CD4-positive, alpha-beta T cell (primary cell): ENCODE measurements at regions not wholly inside any gene's neighbourhood (a gene's known extent, or its start where the extent isn't known, plus 50 kb on each side); places are given as distances from the start of the nearest gene placed in this dataset.
"Not testable (repeated sequence)": the region's sequence is repeated elsewhere in the genome, so short reads cannot be mapped to it uniquely, and the experiment has no call there.

ENCODE experiments used
- ATAC-seq: fragments of 200-7000 bp; cut with Tn5 transposase; one replicate; pipeline ENCODE4 v1.10.0; 2022; ENCODE audit warnings: mild to moderate bottlenecking; ENCODE audit not compliant: poor library complexity
- CTCF ChIA-PET: fragments of 350-600 bp; sonication (Branson Sonifier 250); formaldehyde crosslinking; loops from one replicate; lab custom pipeline; 2021; ENCODE audit warnings: antibody characterized with exemption, inconsistent platforms; lab: Charles Lee
- POLR2A ChIA-PET: fragments of 350-600 bp; sonication (Branson Sonifier 250); formaldehyde crosslinking; loops from one replicate; lab custom pipeline; 2021; ENCODE audit warnings: antibody characterized with exemption, inconsistent platforms; lab: Charles Lee
- DNase-seq, 14 experiments: peaks; one replicate each; pipeline ENCODE4 v3.0.0-alpha.2; 2013 to 2020; ENCODE audit warnings: mixed read lengths in 2 of 14
- H3K27ac ChIP-seq, 2 donors: one replicate each; pipeline versions ENCODE4 v1.5.1 to v1.7.0; 2013; ENCODE audit warnings: low read length in 2 of 2, low read depth in 1 of 2, mild to moderate bottlenecking in 1 of 2
- H3K27me3 ChIP-seq, 2 experiments: 1 replicate in 1 of 2; 2 replicates in 1 of 2; pipeline versions ENCODE4 v1.6.1 to v1.7.0; 2013; ENCODE audit warnings: low read length in 2 of 2, control low read depth in 1 of 2, mild to moderate bottlenecking in 1 of 2, moderate library complexity in 1 of 2; ENCODE audit not compliant: insufficient read depth in 2 of 2, control insufficient read depth in 1 of 2
- H3K36me3 ChIP-seq: one replicate; pipeline ENCODE4 v1.6.1; 2013; ENCODE audit warnings: low read length, control low read depth; ENCODE audit not compliant: insufficient read depth
- H3K4me1 ChIP-seq: one replicate; pipeline ENCODE4 v1.6.1; 2013; ENCODE audit warnings: low read length, control low read depth; ENCODE audit not compliant: insufficient read depth
- H3K4me3 ChIP-seq: one replicate; pipeline ENCODE4 v1.5.1; 2013; ENCODE audit warnings: mild to moderate bottlenecking, low read length, moderate library complexity
- H3K9me3 ChIP-seq, 2 experiments: 1 replicate in 1 of 2; 2 replicates in 1 of 2; pipeline versions ENCODE4 v1.6.1 to v1.7.0; 2013; ENCODE audit warnings: low read length in 2 of 2, mild to moderate bottlenecking in 2 of 2, control low read depth in 1 of 2, moderate library complexity in 1 of 2; ENCODE audit not compliant: control insufficient read depth in 1 of 2, insufficient read depth in 1 of 2
- H3K27ac Mint-ChIP-seq: one replicate; pipeline ENCODE4 v1.8.0; 2020; ENCODE audit warnings: mixed read lengths
- H3K27me3 Mint-ChIP-seq: one replicate; pipeline ENCODE4 v1.8.0; 2021; ENCODE audit warnings: mixed read lengths
- H3K36me3 Mint-ChIP-seq: one replicate; pipeline ENCODE4 v1.8.0; 2021; ENCODE audit warnings: low read depth, mixed read lengths
- H3K4me1 Mint-ChIP-seq: one replicate; pipeline ENCODE4 v1.8.0; 2021; ENCODE audit warnings: low read depth, mixed read lengths
- H3K4me3 Mint-ChIP-seq: one replicate; pipeline ENCODE4 v1.8.0; 2020; ENCODE audit warnings: mild to moderate bottlenecking, mixed read lengths
- H3K9me3 Mint-ChIP-seq: one replicate; pipeline ENCODE4 v1.8.0; 2020; ENCODE audit warnings: mixed read lengths
- intact Hi-C, 2 experiments: fragments of 100-400 bp; cut with DNase I in 1 of 2; cut with micrococcal nuclease in 1 of 2; formaldehyde crosslinking; loops; one replicate each; pipeline versions ENCODE4 v1.15.1 to v1.9.0; 2023 to 2025; cut with DNase I, micrococcal nuclease
- TF ChIP-seq, protein P1 (sequence below): fragments of 200-600 bp; IDR thresholded peaks from one replicate; pipeline ENCODE4 v1.8.0; 2022; ENCODE audit warnings: antibody characterized with exemption, mild to moderate bottlenecking

DNA sequence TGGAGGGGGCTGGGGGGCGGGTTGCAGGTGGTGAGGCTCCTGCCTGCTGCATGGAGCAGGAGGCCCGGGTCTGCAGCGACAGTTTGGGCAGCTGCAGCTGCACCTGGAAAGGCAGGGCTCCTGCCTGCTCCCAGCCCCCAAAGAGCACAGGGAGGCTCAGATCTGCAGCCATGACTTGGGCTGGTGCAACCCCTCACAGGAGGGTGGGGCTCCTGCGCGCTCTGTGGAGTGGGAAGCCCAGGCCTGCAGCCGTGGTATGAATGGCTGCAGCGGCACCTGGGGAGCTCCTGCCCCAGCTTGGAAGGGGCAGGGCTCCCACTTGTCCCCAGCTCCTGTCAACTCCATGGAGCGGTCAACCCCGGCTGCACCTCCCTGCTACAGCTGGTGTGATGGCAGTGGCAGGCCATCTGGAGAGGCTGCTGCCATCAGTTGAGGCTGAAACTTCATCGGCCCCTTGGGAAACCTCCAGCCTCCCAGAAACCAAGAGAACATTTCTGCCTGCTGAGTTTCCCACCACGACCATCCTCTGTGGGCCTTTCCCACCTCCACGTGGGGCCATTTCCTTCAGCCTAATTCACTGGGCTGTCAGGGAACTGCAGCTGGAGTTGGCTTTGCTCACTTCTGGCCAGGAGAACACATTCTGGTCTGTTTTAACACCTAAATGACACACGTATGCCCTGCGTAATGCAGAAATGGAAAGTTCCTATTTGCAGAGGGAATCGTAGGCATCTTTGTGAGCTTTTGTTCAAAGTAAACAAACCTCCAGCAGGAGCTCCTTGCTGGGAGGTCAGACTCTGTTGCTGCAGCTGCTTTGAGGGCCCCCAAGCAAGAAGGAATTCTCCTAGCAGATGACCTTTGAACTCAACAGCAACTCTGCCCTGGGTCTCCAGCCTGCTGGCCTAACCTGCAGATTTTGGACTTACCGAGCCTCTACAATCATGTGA, 429.0 kb downstream of the PREX1 start:
- intact Hi-C loops = loop anchor here in 1 of 2 experiments (1.0 kb wide), 1 partner anchor 9 kb away; no protein-coding TSS in a partner anchor
- H3K9me3 Mint-ChIP-seq = no peaks in the 10 kb centered on the region
- H3K4me1 Mint-ChIP-seq = no peaks in the 10 kb centered on the region
- TF ChIP-seq, protein P1, sequence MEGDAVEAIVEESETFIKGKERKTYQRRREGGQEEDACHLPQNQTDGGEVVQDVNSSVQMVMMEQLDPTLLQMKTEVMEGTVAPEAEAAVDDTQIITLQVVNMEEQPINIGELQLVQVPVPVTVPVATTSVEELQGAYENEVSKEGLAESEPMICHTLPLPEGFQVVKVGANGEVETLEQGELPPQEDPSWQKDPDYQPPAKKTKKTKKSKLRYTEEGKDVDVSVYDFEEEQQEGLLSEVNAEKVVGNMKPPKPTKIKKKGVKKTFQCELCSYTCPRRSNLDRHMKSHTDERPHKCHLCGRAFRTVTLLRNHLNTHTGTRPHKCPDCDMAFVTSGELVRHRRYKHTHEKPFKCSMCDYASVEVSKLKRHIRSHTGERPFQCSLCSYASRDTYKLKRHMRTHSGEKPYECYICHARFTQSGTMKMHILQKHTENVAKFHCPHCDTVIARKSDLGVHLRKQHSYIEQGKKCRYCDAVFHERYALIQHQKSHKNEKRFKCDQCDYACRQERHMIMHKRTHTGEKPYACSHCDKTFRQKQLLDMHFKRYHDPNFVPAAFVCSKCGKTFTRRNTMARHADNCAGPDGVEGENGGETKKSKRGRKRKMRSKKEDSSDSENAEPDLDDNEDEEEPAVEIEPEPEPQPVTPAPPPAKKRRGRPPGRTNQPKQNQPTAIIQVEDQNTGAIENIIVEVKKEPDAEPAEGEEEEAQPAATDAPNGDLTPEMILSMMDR = no peak
- ATAC-seq = no peak
- Histone ChIP-seq H3K4me1 (no peaks in the 10 kb centered on the region), H3K36me3 (no peaks in the 10 kb centered on the region), H3K27me3 (peaks cover 5 to 16% of the 10 kb centered on the region in 2 experiments), H3K4me3 (no peak overlapping the region), H3K9me3 (peaks cover 3 to 4% of the 10 kb centered on the region in 2 experiments), H3K27ac (no peak overlapping the region)
- no peak for DNase-seq
- peaks cover 24% of the 10 kb centered on the region for H3K27me3 Mint-ChIP-seq
- no peak overlapping the region for H3K4me3 Mint-ChIP-seq
- no peak overlapping the region for H3K27ac Mint-ChIP-seq
- ChIA-PET CTCF (no interaction called here), POLR2A (no interaction called here)
- no peaks in the 10 kb centered on the region for H3K36me3 Mint-ChIP-seq

DNA sequence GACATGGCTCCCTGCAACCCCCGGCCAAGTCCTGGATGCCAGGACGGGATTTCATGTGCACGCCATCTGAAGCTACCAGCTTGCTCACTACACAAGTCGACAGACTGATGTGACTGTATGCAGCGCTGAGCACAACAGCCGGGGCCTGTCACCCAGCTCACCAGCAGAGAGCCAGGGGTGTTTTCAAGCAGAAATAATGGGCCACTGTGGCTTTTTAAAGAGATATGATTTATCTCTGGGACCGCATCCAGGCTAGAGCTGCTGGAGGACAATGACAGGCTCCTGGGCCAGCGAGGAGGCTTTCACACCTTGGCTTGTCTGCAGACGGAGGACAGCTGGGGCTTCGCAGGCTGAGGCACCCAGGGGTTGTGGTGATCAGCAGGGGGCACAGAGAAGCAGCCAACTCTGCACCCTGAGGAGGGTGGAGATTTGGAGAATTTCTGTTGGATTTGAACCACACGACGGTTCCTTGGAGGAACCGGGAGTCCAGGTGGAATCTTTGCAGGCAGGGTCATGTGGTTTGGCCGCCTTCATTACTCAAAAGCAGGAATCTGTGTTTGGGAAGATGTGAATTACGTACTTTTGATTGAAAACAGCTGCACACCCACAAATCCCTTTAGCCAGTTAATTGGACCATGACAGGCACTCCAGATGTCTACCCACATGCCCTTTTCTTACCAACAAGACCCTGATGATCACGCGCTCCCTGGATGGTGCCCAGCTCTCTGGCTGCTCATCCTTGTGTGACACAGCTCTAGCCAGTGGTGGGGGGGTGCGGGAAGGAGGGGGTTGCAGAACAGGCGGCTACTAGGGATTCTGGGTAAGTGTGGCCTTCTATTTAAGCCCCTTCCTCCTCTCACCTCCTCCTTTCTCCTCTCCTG, 430.6 kb downstream of the PREX1 start:
- H3K4me3 ChIP-seq, DNase-seq, CTCF ChIA-PET, H3K36me3 ChIP-seq, H3K36me3 Mint-ChIP-seq, ATAC-seq, H3K27ac Mint-ChIP-seq, H3K4me3 Mint-ChIP-seq, H3K4me1 Mint-ChIP-seq, H3K9me3 Mint-ChIP-seq, H3K27ac ChIP-seq, POLR2A ChIA-PET, intact Hi-C loops, H3K4me1 ChIP-seq: not testable (repeated sequence)
- peaks cover 24% of the 10 kb centered on the region for H3K27me3 Mint-ChIP-seq
- peaks cover 10 to 19% of the 10 kb centered on the region in 2 experiments for H3K9me3 ChIP-seq
- H3K27me3 ChIP-seq = peaks cover 5 to 10% of the 10 kb centered on the region in 2 experiments

DNA sequence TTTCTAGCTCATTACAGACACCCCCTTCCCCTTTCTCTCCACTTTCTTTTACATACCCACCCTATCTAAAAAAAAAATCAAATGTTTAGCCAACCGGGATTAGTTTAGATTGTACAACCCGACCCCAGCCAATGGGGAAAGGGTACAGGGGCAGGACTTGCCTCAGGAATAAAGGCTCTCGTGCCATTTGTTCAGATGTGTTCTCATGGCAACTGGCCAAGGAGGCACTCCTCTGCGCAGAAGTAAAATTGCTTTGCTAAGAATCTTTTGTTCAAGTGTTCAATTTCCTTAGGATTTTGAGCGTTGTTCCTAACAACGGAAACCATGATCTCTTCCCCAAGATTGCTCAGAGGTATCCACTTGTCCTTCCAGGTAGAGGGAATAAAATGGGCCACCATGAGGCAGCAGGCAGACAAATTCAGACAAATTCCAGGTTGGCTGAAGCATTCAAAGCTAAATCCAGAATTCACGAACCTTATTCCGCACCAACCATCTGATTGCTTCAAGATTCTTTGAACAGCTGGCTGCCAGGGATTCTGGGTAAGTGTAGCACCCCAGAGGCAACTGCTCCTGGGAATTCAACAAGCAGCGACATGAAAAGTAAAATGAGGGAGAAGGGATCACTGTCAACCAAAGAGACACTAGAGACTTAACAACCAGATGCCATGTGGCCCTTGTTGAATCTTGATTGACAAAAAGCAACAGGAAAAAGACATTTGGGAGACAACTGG, 431.8 kb downstream of the PREX1 start:
- no peaks in the 10 kb centered on the region for H3K4me1 ChIP-seq
- Mint-ChIP-seq H3K9me3 (peaks cover 8% of the 10 kb centered on the region), H3K36me3 (no peaks in the 10 kb centered on the region), H3K4me1 (no peaks in the 10 kb centered on the region), H3K4me3 (no peak overlapping the region), H3K27ac (no peak overlapping the region), H3K27me3 (peaks cover 15% of the 10 kb centered on the region)
- H3K27me3 ChIP-seq = peaks cover 0 to 10% of the 10 kb centered on the region in 2 experiments
- TF ChIP-seq, protein P1 = no peak
- intact Hi-C loops = no loop called here
- no peak overlapping the region for H3K4me3 ChIP-seq
- POLR2A ChIA-PET = no interaction called here
- CTCF ChIA-PET = no interaction called here
- peaks cover 16 to 20% of the 10 kb centered on the region in 2 experiments for H3K9me3 ChIP-seq
- no peak overlapping the region for H3K27ac ChIP-seq
- no peak for ATAC-seq
- no peaks in the 10 kb centered on the region for H3K36me3 ChIP-seq
- DNase-seq = no peak
